ENCODE measurements at regions not wholly inside any gene's neighbourhood (a gene's known extent, or its start where the extent isn't known, plus 50 kb on each side); places are given as distances from the start of the nearest gene placed in this dataset.

DNA sequence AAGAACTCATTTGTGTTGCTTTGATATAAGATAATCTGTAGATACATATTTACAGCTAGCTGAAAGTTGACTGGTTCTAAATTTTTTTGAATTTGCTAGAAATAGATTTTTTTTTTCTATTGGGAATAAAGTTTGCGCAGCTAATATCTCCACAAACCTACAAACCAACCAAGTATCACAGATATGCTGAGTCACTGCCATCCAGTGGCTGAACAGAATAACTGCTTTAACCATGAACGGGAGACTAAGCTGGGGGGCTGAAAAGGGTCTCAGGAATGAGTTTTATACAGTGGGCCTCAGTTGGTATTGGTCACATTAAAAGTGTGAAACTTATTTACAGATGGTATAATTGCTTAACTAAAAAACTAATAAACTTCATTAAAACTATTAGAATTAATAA, 326.7 kb upstream of the CNR1 start:
- no peaks in the 10 kb centered on the region for H3K4me1 ChIP-seq (ENCODE audit: control insufficient read depth, insufficient read depth, low read length)
- H3K27ac ChIP-seq (ENCODE audit: low read length), result no peak overlapping the region
- intact Hi-C loops (cut with micrococcal nuclease; ENCODE audit: unreplicated experiment) (no loop called here), in situ Hi-C loops (cut with HindIII; ENCODE audit: low pct_unique_long_range_greater_than_20kb, low sequenced_read_pairs) (no loop called here)
- DNase-seq (ENCODE audit: low read depth, low spot score) (no peak), ATAC-seq (no peak)
- H3K27me3 ChIP-seq (ENCODE audit: control insufficient read depth, insufficient read depth, low read length), result no peaks in the 10 kb centered on the region
- POLR2A ChIA-PET, result no interaction called here
- CTCF ChIA-PET, result interaction anchor here (0.6 to 1.0 kb wide), 3 partner anchors 232 to 689 kb away, joined by 3 read pairs; no protein-coding TSS in a partner anchor
- TF ChIP-seq, protein P1, sequence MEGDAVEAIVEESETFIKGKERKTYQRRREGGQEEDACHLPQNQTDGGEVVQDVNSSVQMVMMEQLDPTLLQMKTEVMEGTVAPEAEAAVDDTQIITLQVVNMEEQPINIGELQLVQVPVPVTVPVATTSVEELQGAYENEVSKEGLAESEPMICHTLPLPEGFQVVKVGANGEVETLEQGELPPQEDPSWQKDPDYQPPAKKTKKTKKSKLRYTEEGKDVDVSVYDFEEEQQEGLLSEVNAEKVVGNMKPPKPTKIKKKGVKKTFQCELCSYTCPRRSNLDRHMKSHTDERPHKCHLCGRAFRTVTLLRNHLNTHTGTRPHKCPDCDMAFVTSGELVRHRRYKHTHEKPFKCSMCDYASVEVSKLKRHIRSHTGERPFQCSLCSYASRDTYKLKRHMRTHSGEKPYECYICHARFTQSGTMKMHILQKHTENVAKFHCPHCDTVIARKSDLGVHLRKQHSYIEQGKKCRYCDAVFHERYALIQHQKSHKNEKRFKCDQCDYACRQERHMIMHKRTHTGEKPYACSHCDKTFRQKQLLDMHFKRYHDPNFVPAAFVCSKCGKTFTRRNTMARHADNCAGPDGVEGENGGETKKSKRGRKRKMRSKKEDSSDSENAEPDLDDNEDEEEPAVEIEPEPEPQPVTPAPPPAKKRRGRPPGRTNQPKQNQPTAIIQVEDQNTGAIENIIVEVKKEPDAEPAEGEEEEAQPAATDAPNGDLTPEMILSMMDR (IDR thresholded peaks at IDR 0.05), result peak; percentile 54
- TF ChIP-seq, protein P2, sequence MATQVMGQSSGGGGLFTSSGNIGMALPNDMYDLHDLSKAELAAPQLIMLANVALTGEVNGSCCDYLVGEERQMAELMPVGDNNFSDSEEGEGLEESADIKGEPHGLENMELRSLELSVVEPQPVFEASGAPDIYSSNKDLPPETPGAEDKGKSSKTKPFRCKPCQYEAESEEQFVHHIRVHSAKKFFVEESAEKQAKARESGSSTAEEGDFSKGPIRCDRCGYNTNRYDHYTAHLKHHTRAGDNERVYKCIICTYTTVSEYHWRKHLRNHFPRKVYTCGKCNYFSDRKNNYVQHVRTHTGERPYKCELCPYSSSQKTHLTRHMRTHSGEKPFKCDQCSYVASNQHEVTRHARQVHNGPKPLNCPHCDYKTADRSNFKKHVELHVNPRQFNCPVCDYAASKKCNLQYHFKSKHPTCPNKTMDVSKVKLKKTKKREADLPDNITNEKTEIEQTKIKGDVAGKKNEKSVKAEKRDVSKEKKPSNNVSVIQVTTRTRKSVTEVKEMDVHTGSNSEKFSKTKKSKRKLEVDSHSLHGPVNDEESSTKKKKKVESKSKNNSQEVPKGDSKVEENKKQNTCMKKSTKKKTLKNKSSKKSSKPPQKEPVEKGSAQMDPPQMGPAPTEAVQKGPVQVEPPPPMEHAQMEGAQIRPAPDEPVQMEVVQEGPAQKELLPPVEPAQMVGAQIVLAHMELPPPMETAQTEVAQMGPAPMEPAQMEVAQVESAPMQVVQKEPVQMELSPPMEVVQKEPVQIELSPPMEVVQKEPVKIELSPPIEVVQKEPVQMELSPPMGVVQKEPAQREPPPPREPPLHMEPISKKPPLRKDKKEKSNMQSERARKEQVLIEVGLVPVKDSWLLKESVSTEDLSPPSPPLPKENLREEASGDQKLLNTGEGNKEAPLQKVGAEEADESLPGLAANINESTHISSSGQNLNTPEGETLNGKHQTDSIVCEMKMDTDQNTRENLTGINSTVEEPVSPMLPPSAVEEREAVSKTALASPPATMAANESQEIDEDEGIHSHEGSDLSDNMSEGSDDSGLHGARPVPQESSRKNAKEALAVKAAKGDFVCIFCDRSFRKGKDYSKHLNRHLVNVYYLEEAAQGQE (IDR thresholded peaks at IDR 0.05; ENCODE audit: insufficient read depth in 1 of 2, low read depth in 2 of 2, low read length in 1 of 2), result no peak
- no TSS peak for BruUV-seq (replicated peaks)
- no peaks in the 10 kb centered on the region for H3K9me3 ChIP-seq (ENCODE audit: control insufficient read depth, insufficient read depth, low read depth, low read length)
- H3K36me3 ChIP-seq (ENCODE audit: control insufficient read depth, insufficient read depth, low read length), result no peaks in the 10 kb centered on the region
- H3K4me3 ChIP-seq (ENCODE audit: low read depth in 2 of 2, low read length in 2 of 2), result no peak overlapping the region

DNA sequence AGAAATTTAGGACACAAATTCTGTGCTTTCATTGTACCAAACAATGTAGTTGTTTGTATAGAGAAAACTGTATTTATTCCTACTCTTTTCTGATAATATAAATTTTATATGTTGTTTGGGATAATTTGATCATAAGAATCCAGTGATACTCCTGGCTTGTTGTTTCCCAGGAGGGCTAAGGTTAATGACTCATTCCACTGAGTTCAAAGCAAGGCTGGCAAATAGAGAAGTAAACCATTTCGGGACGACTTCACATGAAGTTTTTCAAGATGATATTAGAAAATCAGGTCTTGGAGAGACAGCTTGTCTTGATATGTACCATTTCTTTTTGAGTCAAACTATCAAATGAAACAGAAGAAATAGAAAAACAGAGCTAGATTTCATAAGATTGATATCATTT, 326.1 kb upstream of the CNR1 start:
- ATAC-seq (no peak), DNase-seq (ENCODE audit: low read depth, low spot score) (no peak)
- H3K9me3 ChIP-seq (ENCODE audit: control insufficient read depth, insufficient read depth, low read depth, low read length), result no peaks in the 10 kb centered on the region
- CTCF ChIA-PET, result interaction anchor here (0.6 to 1.0 kb wide), 2 partner anchors 379 to 688 kb away, joined by 3 read pairs; no protein-coding TSS in a partner anchor
- TF ChIP-seq SIN3A (IDR thresholded peaks at IDR 0.05; ENCODE audit: borderline replicate concordance, insufficient read depth, low read depth, low read length) (no peak), POLR2AphosphoS5 (IDR thresholded peaks at IDR 0.05; ENCODE audit: low read depth, low read length) (no peak), TCF7L2 (IDR thresholded peaks at IDR 0.05; ENCODE audit: low read depth, low read length) (no peak)
- TF ChIP-seq, protein P1 (IDR thresholded peaks at IDR 0.05), result no peak
- TF ChIP-seq, protein P2 (IDR thresholded peaks at IDR 0.05; ENCODE audit: insufficient read depth in 1 of 2, low read depth in 2 of 2, low read length in 1 of 2), result no peak
- intact Hi-C loops (cut with micrococcal nuclease; ENCODE audit: unreplicated experiment), result no loop called here
- in situ Hi-C loops (cut with HindIII; ENCODE audit: low pct_unique_long_range_greater_than_20kb, low sequenced_read_pairs), result no loop called here
- no peaks in the 10 kb centered on the region for H3K4me1 ChIP-seq (ENCODE audit: control insufficient read depth, insufficient read depth, low read length)
- POLR2A ChIA-PET, result no interaction called here
- H3K36me3 ChIP-seq (ENCODE audit: control insufficient read depth, insufficient read depth, low read length), result no peaks in the 10 kb centered on the region
- H3K27me3 ChIP-seq (ENCODE audit: control insufficient read depth, insufficient read depth, low read length), result no peaks in the 10 kb centered on the region
- H3K4me3 ChIP-seq (ENCODE audit: low read depth in 2 of 2, low read length in 2 of 2), result no peak overlapping the region
- BruUV-seq (replicated peaks), result no TSS peak
- no peak overlapping the region for H3K27ac ChIP-seq (ENCODE audit: low read length)
